ENCODE measurements at regions not wholly inside any gene's neighbourhood (a gene's known extent, or its start where the extent isn't known, plus 50 kb on each side); places are given as distances from the start of the nearest gene placed in this dataset.
"Not testable (repeated sequence)": the region's sequence is repeated elsewhere in the genome, so short reads cannot be mapped to it uniquely, and the experiment has no call there.

DNA sequence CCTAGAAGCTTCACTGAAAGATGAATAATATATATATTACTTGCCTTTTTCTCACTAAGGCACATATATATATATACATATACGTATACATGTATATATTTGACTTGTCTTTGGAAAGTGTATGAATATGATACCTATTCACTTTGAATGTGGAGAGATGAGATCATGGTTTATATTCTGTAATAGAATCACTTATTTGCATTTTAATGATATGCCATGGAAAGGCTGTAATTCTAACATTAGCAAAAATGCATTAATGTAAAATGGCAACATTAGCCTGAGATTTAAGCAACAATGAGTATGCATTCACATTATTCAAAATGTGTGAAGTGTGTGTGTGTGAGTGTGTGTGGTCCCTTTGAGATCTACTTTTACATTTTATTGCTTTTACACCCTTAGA is 54.5 kb upstream of the PRKD1 start:
- intact Hi-C loops (cut with DNase I), result no loop called here
- ATAC-seq (ENCODE audit: poor library complexity), result no peak
- DNase-seq, result no peak

DNA sequence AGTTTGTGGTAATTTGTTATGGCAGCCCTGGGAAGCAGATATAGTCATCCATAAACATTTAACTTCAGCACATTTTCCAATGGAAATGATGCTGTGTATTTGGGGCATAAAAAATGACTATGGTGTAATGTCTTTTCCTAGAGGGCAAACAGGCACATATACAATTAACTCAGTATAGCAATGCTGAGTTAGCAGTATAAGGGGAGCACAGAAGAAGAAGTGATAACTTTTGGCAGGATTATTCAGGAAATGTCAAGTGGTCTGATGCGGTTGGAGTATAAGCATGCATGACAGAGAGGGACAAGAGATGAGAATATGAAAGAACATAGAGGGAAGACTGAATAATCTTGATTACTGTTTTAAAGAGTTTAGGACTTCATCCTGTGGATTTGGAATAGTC is 55.3 kb upstream of the PRKD1 start:
- intact Hi-C loops (cut with DNase I), result no loop called here
- DNase-seq (no peak), ATAC-seq (ENCODE audit: poor library complexity) (no peak)

DNA sequence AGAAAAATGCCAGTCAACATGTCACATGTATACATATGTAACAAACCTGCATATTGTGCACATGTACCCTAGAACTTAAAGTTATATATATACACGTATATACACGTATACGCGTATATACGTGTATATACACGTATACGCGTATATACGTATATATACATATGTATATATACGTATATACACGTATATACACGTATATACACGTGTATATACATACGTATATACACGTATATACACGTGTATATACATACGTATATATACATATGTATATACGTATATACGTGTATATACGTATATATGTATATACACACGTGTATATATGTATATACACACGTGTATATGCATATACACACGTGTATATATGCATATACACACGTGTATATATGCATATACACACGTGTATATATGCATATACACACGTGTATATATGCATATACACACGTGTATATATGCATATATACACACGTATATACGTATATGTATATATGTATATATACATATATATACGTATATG is 62.8 kb upstream of the PRKD1 start:
- intact Hi-C loops (cut with DNase I); ATAC-seq (ENCODE audit: poor library complexity); DNase-seq: not testable (repeated sequence)

GRCh38 chr14:29990993-29991392 is 63.3 kb upstream of the PRKD1 start:
- intact Hi-C loops (cut with DNase I), result no loop called here
- DNase-seq, result no peak
- no peak for ATAC-seq (ENCODE audit: poor library complexity)

GRCh38 chr14:29993143-29993542 is 65.5 kb upstream of the PRKD1 start:
- no peak for DNase-seq
- ATAC-seq (ENCODE audit: poor library complexity), result no peak
- intact Hi-C loops (cut with DNase I), result no loop called here

GRCh38 chr14:29999013-29999539 is 71.4 kb upstream of the PRKD1 start:
- ATAC-seq (ENCODE audit: poor library complexity) (no peak), DNase-seq (no peak)
- intact Hi-C loops (cut with DNase I), result no loop called here

DNA sequence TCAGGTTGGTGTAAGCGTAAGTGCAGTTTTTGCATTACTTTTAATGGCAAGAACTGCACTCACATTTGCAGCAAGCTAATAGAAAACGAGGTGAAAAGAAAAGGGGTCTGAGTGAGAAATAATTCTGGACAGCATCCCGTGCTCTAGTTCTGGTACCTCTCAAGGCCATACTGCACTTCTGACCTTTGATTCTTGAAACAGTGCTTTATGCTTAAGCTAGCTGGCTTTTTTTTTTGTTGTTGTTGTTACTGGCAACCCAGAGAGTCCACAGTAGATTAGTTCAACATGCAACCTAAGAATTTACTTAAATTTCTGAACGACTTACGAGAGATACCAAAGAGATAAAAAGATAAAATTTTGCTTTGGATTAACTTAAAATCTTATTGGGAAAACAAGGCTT is 75.2 kb upstream of the PRKD1 start:
- intact Hi-C loops (cut with DNase I), result loop anchor here (10.0 kb wide), 1 partner anchor 212 kb away; no protein-coding TSS in a partner anchor
- ATAC-seq (ENCODE audit: poor library complexity) (no peak), DNase-seq (no peak)

- peak; percentile 79 for ATAC-seq (ENCODE audit: poor library complexity)
- intact Hi-C loops (cut with DNase I), result loop anchor here (2.0 to 10.0 kb wide), 2 partner anchors 210 to 456 kb away; no protein-coding TSS in a partner anchor
Observed at GRCh38 chr14:30005114-30005808, 77.6 kb upstream of the PRKD1 start.

DNA sequence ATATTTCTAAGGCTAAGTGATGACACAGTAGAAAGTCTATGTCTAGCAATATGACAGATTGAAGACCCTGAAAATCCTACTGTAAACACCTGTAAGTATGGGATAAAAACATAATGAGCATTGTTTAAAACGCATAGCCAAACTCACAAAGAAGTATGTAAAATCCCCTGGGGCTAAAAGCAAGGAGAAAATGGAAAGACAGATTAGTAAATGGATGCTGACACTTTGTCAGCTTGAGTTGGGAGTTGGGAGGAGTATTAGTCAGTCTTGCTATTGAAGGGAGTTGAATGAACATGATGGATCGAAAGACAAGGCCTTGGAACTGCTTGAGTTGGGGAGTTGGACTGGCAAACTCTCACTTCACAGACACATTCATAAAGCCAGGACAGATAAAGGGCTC is 79.0 kb upstream of the PRKD1 start:
- DNase-seq, result no peak
- intact Hi-C loops (cut with DNase I), result loop anchor here (10.0 kb wide), 1 partner anchor 208 kb away; no protein-coding TSS in a partner anchor
- no peak for ATAC-seq (ENCODE audit: poor library complexity)

More at GRCh38 chr14:30005114-30005808, 77.6 kb upstream of the PRKD1 start:
- DNase-seq, result no peak

- ATAC-seq (ENCODE audit: poor library complexity) (no peak), DNase-seq (no peak)
- intact Hi-C loops (cut with DNase I), result no loop called here
Observed at GRCh38 chr14:30015489-30015888, 87.8 kb upstream of the PRKD1 start.

DNA sequence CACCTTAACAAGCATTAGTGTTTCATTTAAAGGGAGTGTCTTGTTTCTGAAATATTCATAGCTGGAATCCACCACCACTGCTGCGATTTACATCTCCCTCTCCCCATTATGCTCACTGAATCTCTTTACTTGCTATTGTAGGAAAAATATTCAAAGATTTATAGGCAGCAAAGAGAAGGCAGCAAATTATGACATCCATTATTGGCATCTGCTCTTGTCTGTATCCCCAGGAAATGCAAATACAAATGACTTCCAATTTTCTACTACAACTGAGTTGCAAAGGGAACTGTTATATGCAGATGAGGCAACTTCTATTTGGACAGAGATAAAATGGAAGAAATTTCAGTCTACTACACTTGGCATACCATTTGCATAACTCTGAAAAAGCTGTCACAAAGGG is 88.4 kb upstream of the PRKD1 start:
- DNase-seq (no peak), ATAC-seq (ENCODE audit: poor library complexity) (no peak)
- intact Hi-C loops (cut with DNase I), result no loop called here

- intact Hi-C loops (cut with DNase I), result no loop called here
- DNase-seq (no peak), ATAC-seq (ENCODE audit: poor library complexity) (no peak)
Observed at GRCh38 chr14:30017370-30017993, 89.8 kb upstream of the PRKD1 start.

GRCh38 chr14:30020271-30020670 is 92.6 kb upstream of the PRKD1 start:
- ATAC-seq (ENCODE audit: poor library complexity) (no peak), DNase-seq (no peak)
- intact Hi-C loops (cut with DNase I), result no loop called here

DNA sequence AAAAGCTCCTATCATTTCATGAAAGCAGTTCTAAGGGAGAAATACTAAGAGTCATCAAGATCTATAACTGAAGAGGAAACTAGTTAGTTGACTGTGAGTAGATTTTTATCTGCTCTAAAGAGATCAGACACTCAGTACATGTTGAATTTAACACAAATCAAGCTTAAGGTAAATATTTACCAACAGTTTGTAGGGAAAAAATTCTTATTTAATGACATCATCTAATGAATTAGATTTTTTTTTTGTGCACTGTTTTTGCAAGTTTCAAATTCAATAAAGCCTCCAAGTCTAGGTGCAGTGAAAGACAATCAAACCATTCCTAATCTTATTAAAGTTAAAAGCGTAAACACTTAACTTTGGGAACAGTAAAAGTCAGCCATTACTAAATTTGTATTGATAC is 93.0 kb upstream of the PRKD1 start:
- intact Hi-C loops (cut with DNase I), result no loop called here
- ATAC-seq (ENCODE audit: poor library complexity) (no peak), DNase-seq (no peak)

DNA sequence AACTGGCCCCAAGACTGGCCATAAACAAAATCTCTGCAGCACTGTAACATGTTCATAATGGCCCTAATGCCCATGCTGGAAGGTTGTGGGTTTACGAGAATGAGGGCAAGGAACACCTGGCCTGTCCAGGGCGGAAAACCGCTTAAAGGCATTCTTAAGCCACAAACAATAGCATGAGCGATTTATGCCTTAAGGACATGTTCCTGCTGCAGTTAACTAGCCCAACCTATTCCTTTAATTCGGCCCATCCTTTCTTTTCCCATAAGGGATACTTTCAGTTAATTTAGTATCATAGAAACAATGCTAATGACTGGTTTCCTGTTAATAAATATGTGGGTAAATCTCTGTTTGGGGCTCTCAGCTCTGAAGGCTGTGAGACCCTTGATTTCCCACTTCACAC is 95.7 kb upstream of the PRKD1 start:
- intact Hi-C loops (cut with DNase I); DNase-seq; ATAC-seq (ENCODE audit: poor library complexity): not testable (repeated sequence)

GRCh38 chr14:30034152-30034551 is 106.5 kb upstream of the PRKD1 start:
- ATAC-seq (ENCODE audit: poor library complexity), result no peak
- intact Hi-C loops (cut with DNase I), result no loop called here
- no peak for DNase-seq

DNA sequence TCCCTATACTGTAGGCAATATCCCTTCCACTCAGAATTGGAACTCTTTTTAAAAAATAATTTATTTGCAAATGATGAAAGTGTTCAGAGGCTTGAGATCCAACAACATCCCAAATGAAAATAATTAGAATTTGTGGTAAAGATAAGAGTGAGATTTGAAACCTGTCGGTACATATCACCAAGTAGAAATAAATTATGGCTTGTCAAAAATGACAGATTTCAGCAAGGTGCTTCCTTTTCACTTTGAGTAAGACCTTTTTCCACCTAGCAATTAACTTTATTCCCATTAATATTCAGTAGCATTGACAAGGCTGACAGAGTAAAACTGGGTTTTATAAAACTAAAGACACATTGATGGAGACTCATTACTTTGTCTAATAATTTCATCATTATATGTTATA is 107.7 kb upstream of the PRKD1 start:
- DNase-seq (no peak), ATAC-seq (ENCODE audit: poor library complexity) (no peak)
- intact Hi-C loops (cut with DNase I), result no loop called here

DNA sequence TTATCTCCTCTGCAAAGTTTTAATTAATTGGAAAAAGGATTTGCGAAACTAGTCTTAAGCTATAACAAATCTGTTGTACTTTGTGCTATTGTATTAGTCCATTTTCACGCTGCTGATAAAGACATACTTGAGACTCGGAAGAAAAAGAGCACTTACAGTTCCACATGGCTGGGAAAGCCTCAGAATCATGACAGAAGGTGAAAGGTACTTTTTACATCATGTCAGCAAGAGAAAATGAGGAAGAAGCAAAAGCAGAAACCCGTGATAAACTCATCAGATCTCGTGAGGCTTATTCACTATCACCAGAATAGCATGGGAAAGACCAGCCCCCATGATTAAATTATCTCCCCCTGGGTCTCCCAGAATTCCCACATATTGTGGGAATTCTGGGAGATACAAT is 118.1 kb upstream of the PRKD1 start:
- intact Hi-C loops (cut with DNase I), result no loop called here
- no peak for ATAC-seq (ENCODE audit: poor library complexity)
- no peak for DNase-seq

DNA sequence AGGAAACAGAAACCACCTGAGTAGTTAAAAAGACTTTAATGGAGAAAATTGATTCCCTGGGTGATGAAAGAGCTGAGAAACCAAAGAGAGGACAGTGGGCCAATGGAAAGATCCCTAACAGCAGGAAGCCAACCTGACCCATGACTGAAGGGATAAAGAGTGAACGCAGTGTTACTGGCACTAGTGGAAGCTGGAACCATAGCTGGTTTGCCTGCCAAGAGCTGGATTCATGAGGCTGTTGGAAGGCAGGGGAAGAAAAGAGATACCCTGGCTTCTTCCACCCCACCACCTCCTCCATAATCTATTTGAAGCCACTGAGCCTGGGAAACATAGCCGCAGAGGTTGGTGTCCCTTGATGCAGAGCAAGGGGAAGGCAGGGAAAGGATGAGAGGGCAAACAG is 125.5 kb upstream of the PRKD1 start:
- intact Hi-C loops (cut with DNase I), result no loop called here
- ATAC-seq (ENCODE audit: poor library complexity) (no peak), DNase-seq (no peak)

GRCh38 chr14:30054201-30054600 is 126.6 kb upstream of the PRKD1 start:
- intact Hi-C loops (cut with DNase I), result no loop called here
- ATAC-seq (ENCODE audit: poor library complexity), result no peak
- no peak for DNase-seq

All from Right ventricle myocardium superior (tissue), 1 donor.